22Rv1 (cell line): ENCODE measurements at regions not wholly inside any gene's neighbourhood (a gene's known extent, or its start where the extent isn't known, plus 50 kb on each side); places are given as distances from the start of the nearest gene placed in this dataset.

Source experiments
- ZFX ChIP-seq: fragments of 450-650 bp; IDR thresholded peaks from 2 replicates; pipeline ENCODE4 v1.6.1; 2017; ENCODE audit warnings: antibody characterized with exemption, borderline replicate concordance
- TF ChIP-seq, protein P1 (sequence below): fragments of 450-650 bp; IDR thresholded peaks from 2 replicates; pipeline ENCODE4 v1.5.1; 2017; ENCODE audit warnings: mild to moderate bottlenecking

DNA sequence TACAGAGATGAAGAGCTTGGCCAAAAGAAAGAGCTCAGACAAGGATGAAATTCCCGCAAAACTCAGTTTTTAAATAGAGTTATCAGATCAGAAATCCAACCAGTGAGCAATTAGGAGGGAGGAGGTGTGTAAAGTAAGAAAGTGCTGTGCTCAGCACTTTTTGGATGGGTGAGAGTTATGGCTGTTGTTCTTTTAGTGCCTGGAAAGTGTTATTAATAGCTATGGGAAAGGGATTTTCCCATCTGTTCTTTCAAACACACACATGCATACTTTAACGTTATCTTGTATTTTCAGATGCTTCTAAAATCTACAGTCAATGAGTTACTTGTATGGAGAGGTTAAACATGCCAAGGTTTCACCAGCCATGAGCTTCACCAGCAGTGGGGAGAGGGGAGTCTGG lies 107.3 kb upstream of the TMEM72 start:
- TF ChIP-seq, protein P1, sequence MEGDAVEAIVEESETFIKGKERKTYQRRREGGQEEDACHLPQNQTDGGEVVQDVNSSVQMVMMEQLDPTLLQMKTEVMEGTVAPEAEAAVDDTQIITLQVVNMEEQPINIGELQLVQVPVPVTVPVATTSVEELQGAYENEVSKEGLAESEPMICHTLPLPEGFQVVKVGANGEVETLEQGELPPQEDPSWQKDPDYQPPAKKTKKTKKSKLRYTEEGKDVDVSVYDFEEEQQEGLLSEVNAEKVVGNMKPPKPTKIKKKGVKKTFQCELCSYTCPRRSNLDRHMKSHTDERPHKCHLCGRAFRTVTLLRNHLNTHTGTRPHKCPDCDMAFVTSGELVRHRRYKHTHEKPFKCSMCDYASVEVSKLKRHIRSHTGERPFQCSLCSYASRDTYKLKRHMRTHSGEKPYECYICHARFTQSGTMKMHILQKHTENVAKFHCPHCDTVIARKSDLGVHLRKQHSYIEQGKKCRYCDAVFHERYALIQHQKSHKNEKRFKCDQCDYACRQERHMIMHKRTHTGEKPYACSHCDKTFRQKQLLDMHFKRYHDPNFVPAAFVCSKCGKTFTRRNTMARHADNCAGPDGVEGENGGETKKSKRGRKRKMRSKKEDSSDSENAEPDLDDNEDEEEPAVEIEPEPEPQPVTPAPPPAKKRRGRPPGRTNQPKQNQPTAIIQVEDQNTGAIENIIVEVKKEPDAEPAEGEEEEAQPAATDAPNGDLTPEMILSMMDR, result no peak
- TF ChIP-seq ZFX, result no peak
